ENCODE measurements at regions not wholly inside any gene's neighbourhood (a gene's known extent, or its start where the extent isn't known, plus 50 kb on each side); places are given as distances from the start of the nearest gene placed in this dataset.

DNA sequence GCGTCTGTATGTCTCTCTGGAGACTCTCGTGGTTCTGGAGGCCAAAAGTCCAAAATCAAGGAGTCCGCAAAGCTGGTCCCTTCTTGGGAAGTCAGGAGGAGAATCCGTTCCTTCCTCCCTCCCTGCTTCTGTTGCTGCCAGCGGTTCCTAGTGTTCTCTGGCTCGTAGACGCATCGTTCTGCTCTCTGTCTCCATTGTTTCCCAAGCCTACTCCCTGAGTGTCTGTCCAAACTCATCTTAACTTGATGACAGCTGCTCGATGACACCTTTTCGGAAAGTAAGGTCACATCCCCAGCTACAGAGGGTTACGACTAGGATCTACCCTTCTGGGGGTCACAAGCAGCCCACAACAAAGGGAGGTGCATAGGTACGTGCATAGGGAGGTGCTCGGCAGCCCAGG is 80.7 kb upstream of the FOXF1 start:
- TF ChIP-seq POLR2A (IDR thresholded peaks at IDR 0.05) (no peak), EP300 (IDR thresholded peaks at IDR 0.05) (peak in 1 of 4 donors; percentile 14), POLR2AphosphoS5 (IDR thresholded peaks at IDR 0.05) (peak in 3 of 4 donors; percentile 7 to 63 (median 55))
- TF ChIP-seq, protein P1, sequence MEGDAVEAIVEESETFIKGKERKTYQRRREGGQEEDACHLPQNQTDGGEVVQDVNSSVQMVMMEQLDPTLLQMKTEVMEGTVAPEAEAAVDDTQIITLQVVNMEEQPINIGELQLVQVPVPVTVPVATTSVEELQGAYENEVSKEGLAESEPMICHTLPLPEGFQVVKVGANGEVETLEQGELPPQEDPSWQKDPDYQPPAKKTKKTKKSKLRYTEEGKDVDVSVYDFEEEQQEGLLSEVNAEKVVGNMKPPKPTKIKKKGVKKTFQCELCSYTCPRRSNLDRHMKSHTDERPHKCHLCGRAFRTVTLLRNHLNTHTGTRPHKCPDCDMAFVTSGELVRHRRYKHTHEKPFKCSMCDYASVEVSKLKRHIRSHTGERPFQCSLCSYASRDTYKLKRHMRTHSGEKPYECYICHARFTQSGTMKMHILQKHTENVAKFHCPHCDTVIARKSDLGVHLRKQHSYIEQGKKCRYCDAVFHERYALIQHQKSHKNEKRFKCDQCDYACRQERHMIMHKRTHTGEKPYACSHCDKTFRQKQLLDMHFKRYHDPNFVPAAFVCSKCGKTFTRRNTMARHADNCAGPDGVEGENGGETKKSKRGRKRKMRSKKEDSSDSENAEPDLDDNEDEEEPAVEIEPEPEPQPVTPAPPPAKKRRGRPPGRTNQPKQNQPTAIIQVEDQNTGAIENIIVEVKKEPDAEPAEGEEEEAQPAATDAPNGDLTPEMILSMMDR (IDR thresholded peaks at IDR 0.05), result no peak

All from sigmoid colon (tissue), 4 donors.